ENCODE measurements at regions not wholly inside any gene's neighbourhood (a gene's known extent, or its start where the extent isn't known, plus 50 kb on each side); places are given as distances from the start of the nearest gene placed in this dataset.
"Not testable (repeated sequence)": the region's sequence is repeated elsewhere in the genome, so short reads cannot be mapped to it uniquely, and the experiment has no call there.

DNA sequence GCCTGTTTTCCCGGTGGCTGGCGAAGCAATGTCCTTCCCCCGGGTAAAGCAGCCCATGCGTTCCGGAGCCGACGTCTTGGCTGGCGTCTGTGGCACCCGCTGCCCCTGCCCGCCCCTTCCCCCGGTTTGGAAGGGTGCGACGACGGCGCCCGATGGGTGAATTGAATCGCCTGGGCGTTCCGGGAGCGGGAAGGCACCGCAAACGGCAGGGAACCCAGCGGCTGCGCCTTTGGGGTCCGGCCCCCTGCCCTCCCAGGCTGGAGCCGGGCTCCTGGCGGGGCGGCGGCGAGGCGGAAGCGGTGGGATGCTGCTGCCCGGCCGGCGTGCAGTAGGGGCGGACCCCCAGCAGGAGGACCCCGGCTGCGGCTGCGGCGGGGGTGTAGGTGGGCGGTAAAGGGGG, 123.6 kb upstream of the RHOU start:
- not testable (repeated sequence) for DNase-seq

- not testable (repeated sequence) for DNase-seq
Measured at GRCh38 chr1:228622002-228622716, 113.1 kb upstream of the RHOU start.

DNA sequence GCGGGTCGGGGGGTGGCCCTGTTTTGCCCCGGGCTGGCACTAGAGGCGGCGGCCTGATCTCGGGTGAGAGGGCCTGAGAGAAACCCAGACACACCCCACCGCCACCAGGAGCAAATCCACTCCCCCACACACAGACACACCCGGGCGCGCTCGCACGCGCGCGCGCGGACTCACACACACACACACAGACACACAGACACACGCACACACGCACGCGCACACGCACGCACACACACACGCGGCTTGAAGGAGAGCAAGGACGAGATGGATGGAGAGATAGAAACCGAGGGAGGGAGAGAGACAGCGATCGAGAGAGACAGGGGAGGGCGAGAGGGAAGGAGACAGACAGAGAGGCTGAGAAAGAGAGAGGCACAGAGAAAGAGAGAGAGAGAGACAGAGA, 108.8 kb upstream of the RHOU start:
- not testable (repeated sequence) for DNase-seq

- DNase-seq = not testable (repeated sequence)
Measured at GRCh38 chr1:228632858-228633257, 102.4 kb upstream of the RHOU start.

GRCh38 chr1:228635304-228635703, 100.0 kb upstream of the RHOU start:
- peak; percentile 24 for DNase-seq

GRCh38 chr1:228637529-228637928, 97.8 kb upstream of the RHOU start:
- not testable (repeated sequence) for DNase-seq

DNA sequence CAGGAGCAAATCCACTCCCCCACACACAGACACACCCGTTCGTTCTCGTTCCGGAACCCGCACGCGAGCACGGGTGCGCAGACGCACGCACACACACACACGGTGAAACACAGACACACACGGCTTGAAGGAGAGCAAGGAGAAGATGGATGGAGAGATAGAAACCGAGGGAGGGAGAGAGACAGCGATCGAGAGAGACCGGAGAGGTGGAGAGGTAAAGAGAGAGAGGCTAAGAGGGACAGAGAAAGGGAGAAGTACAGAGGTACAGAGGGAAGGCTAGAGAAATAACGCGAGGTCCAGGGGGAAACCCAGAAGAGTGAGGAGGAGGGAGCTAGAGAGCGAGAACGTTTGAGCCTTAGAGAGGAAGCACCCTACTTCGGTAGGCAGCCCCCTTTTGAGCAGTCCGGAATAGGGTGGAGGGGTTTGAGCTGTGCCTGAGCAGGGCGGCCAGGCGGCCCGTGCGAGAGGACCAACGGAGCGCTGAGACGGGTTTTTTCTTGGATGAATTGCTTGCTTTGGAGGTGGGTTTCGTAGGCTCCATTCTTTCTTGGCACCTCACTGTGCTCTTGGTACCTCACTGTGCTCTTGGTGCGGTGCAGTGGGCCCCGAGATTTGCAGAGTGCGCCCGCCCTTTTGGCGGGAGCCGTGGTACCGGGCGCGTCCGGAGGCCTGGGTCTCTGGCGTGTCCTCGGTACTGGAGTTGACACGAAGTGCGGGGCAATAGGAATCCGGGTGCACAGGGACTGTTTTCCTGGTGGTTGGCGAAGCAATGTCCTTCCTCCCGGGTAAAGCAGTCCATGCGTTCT, 88.4 kb upstream of the RHOU start:
- DNase-seq = peak; percentile 31

GRCh38 chr1:228647523-228648444, 87.5 kb upstream of the RHOU start:
- DNase-seq = peak; percentile 35

DNA sequence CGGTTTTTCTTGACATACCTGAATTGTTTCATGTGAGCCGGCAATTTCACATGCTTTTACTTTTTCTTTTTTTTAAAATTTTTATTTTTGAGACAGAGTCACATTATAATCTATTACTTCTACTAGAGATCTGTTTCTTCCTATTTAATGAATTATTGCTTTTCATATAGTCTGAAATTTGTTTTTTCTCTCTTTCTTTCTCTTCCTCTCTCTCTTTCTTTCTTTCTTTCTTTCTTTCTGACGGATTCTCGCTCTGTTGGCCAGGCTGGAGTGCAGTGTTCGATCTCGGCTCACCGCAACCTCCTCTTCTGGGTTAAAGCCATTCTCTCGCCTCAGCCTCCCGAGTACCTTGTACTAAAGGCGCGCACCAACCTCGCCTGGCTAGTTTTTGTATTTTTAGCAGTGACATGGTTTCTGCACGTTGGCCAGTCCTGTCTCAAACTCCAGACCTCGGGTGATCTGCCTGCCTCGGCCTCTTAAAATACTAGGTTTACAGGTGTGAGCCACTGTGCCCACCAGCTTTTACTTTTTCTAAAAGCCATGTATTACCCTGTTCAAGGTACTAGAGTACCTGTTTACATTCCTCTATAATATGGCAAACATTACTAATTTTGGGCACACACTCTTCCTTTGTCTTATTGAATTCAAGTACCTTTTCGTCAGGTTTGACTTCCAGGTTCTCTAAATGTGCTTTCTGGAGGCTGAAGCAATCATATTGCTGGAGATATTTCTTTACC, 86.5 kb upstream of the RHOU start:
- no peak for DNase-seq

DNA sequence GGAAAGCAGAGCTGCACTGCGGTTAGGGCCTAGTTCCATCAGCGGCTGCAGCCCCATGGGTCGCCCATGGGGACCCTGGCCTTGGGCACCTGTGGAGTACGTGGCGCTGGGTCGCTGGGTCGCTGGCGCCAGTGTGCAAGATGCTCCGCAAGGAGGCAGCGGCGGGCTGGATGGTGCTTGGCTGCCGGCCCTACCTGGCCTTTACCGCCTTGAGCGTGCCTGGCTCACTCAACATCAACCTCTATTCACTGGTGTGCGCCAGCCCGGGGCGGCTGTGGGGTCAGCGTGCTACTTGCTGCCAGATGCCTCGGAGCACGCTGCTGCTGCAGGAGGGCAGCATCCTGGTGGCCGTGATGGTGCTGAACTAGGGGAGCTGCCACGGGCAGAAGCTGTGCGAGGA, 85.1 kb upstream of the RHOU start:
- no peak for DNase-seq

GRCh38 chr1:228650946-228651345, 84.3 kb upstream of the RHOU start:
- DNase-seq = no peak

GRCh38 chr1:228652116-228652515, 83.2 kb upstream of the RHOU start:
- DNase-seq = no peak

DNA sequence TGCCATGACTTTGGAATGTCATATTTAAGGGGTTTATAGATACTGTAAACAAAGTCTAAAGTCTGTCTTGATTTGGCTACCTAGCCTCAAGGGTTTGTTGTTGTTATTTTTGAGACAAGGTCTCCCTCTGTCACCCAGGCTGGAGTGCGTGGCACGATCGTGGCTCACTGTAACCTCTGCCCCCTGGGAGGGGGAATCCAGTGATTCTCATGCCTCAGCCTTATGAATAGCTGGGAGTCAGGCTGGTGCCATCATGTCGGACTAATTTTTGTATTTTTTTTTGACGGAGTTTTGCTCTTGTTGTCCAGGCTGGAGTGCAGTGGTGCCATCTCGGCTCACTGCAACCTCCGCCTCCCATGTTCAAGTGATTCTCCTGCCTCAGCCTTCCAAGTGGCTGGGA, 82.2 kb upstream of the RHOU start:
- not testable (repeated sequence) for DNase-seq

GRCh38 chr1:228653748-228654147, 81.5 kb upstream of the RHOU start:
- DNase-seq = no peak

GRCh38 chr1:228655796-228656394, 79.4 kb upstream of the RHOU start:
- DNase-seq = no peak

DNA sequence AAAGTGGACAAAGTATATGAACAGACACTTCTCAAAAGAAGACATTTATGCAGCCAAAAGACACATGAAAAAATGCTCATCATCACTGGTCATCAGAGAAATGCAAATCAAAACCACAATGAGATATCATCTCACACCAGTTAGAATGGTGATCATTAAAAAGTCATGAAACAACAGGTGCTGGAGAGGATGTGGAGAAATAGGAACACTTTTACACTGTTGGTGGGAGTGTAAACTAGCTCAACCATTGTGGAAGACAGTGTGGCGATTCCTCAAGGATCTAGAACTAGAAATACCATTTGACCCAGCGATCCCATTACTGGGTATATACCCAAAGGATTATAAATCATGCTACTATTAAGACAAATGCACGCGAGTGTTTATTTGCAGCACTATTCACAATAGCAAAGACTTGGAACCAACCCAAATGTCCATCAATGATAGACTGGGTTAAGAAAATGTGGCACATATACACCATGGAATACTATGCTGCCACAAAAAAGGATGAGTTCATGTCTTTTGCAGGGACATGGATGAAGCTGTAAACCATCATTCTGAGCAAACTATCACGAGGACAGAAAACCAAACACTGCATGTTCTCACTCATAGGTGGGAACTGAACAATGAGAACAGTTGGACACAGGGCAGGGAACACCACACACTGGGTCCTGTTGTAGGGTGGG, 73.1 kb upstream of the RHOU start:
- DNase-seq = not testable (repeated sequence)

DNA sequence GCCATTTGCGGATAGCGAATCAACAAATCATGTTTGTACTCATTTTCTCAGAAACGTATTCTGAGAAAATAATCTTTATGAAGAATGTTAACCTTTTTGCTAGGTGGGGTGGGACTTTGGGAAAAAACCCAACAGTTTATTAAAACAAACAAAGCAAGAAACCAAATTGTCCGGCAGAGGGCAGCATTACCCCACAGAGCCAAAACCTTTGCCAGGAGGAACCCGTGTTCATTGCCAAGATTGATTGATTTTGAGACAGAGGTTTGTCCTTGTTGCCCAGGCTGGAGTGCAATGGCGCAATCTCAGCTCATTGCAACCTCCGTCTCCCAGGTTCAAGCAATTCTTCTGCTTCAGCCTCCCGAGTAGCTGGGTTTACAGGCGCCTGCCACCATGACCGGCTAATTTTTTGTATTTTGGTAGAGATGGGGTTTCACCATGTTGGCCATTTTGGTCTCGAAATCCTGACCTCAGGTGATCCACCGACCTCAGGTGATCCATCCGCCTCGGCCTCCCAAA, 70.8 kb upstream of the RHOU start:
- peak; percentile 91 for DNase-seq

GRCh38 chr1:228666686-228667623, 68.3 kb upstream of the RHOU start:
- no peak for DNase-seq

- DNase-seq = no peak
Measured at GRCh38 chr1:228668553-228669241, 66.6 kb upstream of the RHOU start.

Data from tongue (tissue), 1 donor.